ENCODE measurements at regions not wholly inside any gene's neighbourhood (a gene's known extent, or its start where the extent isn't known, plus 50 kb on each side); places are given as distances from the start of the nearest gene placed in this dataset.

DNA sequence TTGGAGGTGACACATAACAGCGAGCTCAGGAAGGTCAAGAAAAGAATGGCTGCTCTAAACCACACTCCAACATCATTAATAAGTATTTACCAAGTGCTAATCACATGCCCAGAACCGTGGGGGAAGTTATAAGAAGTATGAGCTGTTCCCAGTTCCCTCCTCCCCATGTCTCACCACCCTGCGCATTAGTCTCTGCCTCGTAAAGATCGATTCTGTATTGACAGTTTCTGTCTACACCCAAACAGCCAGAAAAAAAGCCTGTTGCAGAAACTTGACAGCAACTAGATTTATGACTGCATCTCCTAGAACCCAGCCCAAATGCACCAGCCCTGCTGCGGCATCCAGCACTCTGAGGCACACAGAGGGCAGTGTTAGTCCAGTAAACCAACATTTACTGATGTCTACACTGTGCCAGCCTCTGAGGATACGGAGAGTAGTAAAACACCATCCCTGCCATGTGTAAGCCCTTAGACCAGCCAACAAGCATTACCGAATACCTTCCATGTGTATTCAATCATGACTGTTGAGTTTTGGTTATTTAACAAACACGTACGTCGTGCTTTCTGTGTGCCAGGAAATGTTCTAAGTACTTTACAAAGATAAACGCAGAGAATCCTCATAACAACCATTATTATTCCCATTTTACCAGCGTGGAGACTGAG, 63.6 kb upstream of the ZBTB40 start:
- DNase-seq, result no peak

GRCh38 chr1:22388671-22389450, 62.8 kb upstream of the ZBTB40 start:
- no peak for DNase-seq

- no peak for DNase-seq
These were observed 58.1 kb upstream of the ZBTB40 start for GRCh38 chr1:22393587-22393986.

- DNase-seq, result no peak
These were observed 52.8 kb upstream of the ZBTB40 start for GRCh38 chr1:22398656-22399420.

GRCh38 chr1:22399421-22400091, 52.1 kb upstream of the ZBTB40 start:
- no peak for DNase-seq
